H9 (cell line): ENCODE measurements at regions not wholly inside any gene's neighbourhood (a gene's known extent, or its start where the extent isn't known, plus 50 kb on each side); places are given as distances from the start of the nearest gene placed in this dataset.

Experiments used
- DNase-seq: peaks from one replicate; pipeline ENCODE4 v3.0.0-alpha.2; 2017
- H2AFZ ChIP-seq: one replicate; pipeline ENCODE4 v1.6.1; 2013; ENCODE audit warnings: mild to moderate bottlenecking, low read length, control low read depth, moderate library complexity
- H2AK5ac ChIP-seq: 2 replicates; pipeline ENCODE4 v1.6.1; 2013; ENCODE audit warnings: low read length, control low read depth, mixed read lengths; ENCODE audit not compliant: insufficient read length
- H2BK120ac ChIP-seq: one replicate; pipeline ENCODE4 v1.6.1; 2013; ENCODE audit warnings: low read depth, mild to moderate bottlenecking, low read length, control low read depth, inconsistent platforms; ENCODE audit not compliant: poor library complexity, severe bottlenecking
- H2BK12ac ChIP-seq: 2 replicates; pipeline ENCODE4 v1.6.1; 2013; ENCODE audit warnings: low read length, control low read depth, mixed read lengths, low read depth; ENCODE audit not compliant: insufficient read length
- H2BK15ac ChIP-seq: 2 replicates; pipeline ENCODE4 v1.6.1; 2013; ENCODE audit warnings: low read depth, low read length, control low read depth
- H2BK20ac ChIP-seq: one replicate; pipeline ENCODE4 v1.6.1; 2013; ENCODE audit warnings: low read depth, mild to moderate bottlenecking, low read length, control low read depth, inconsistent platforms; ENCODE audit not compliant: poor library complexity, severe bottlenecking
- H2BK5ac ChIP-seq: 2 replicates; pipeline ENCODE4 v1.6.1; 2013; ENCODE audit warnings: low read length, control low read depth, mixed read lengths; ENCODE audit not compliant: insufficient read length
- H3K14ac ChIP-seq: 2 replicates; pipeline ENCODE4 v1.6.1; 2013; ENCODE audit warnings: low read length, control low read depth; ENCODE audit not compliant: insufficient read depth
- H3K18ac ChIP-seq: 2 replicates; pipeline ENCODE4 v1.6.1; 2013; ENCODE audit warnings: low read depth, mild to moderate bottlenecking, mixed read lengths, low read length, control low read depth; ENCODE audit not compliant: insufficient read length
- H3K23ac ChIP-seq: 2 replicates; pipeline ENCODE4 v1.6.1; 2013; ENCODE audit warnings: low read length, control low read depth, mixed read lengths, low read depth; ENCODE audit not compliant: insufficient read length
- H3K23me2 ChIP-seq: 2 replicates; pipeline ENCODE4 v1.6.1; 2013; ENCODE audit warnings: low read depth, mild to moderate bottlenecking, mixed read lengths, low read length, control low read depth; ENCODE audit not compliant: insufficient read length, poor library complexity, severe bottlenecking
- H3K27ac ChIP-seq: 2 replicates; pipeline ENCODE4 v1.5.1; 2013; ENCODE audit warnings: low read length, control low read depth, mixed read lengths, low read depth; ENCODE audit not compliant: insufficient read length
- H3K27me3 ChIP-seq: 2 replicates; pipeline ENCODE4 v1.6.1; 2013; ENCODE audit warnings: low read length, control low read depth, inconsistent platforms; ENCODE audit not compliant: insufficient read depth
- H3K4ac ChIP-seq: 2 replicates; pipeline ENCODE4 v1.6.1; 2013; ENCODE audit warnings: low read depth, mild to moderate bottlenecking, control low read depth, inconsistent platforms, low read length, moderate library complexity
- H3K4me1 ChIP-seq: 2 replicates; pipeline ENCODE4 v1.6.1; 2013; ENCODE audit warnings: low read length, control low read depth, inconsistent platforms; ENCODE audit not compliant: insufficient read depth
- H3K4me2 ChIP-seq: 2 replicates; pipeline ENCODE4 v1.6.1; 2013; ENCODE audit warnings: low read length, control low read depth, mixed read lengths; ENCODE audit not compliant: insufficient read length, insufficient read depth
- H3K56ac ChIP-seq: 2 replicates; pipeline ENCODE4 v1.6.1; 2013; ENCODE audit warnings: low read depth, mild to moderate bottlenecking, mixed read lengths, low read length, control low read depth; ENCODE audit not compliant: insufficient read length
- H3K79me1 ChIP-seq: 2 replicates; pipeline ENCODE4 v1.6.1; 2013; ENCODE audit warnings: low read depth, mild to moderate bottlenecking, moderate library complexity, low read length, control low read depth, inconsistent platforms; ENCODE audit not compliant: insufficient read depth, poor library complexity, severe bottlenecking
- H3K79me2 ChIP-seq: 2 replicates; pipeline ENCODE4 v1.6.1; 2013; ENCODE audit warnings: low read length, control low read depth, inconsistent platforms; ENCODE audit not compliant: insufficient read depth
- H3K9ac ChIP-seq: 2 replicates; pipeline ENCODE4 v1.6.1; 2013; ENCODE audit warnings: low read length, control low read depth, mixed read lengths; ENCODE audit not compliant: insufficient read length; ENCODE audit errors: extremely low read depth
- H3K9me3 ChIP-seq: one replicate; pipeline ENCODE4 v1.6.1; 2013; ENCODE audit warnings: low read depth, low read length, inconsistent platforms; ENCODE audit not compliant: control insufficient read depth
- H3T11ph ChIP-seq: one replicate; pipeline ENCODE4 v1.6.1; 2013; ENCODE audit warnings: mild to moderate bottlenecking, low read length, control low read depth, inconsistent platforms
- H4K20me1 ChIP-seq: one replicate; pipeline ENCODE4 v1.6.1; 2013; ENCODE audit not compliant: control insufficient read depth, insufficient read length, insufficient read depth
- H4K5ac ChIP-seq: 2 replicates; pipeline ENCODE4 v1.6.1; 2013; ENCODE audit warnings: low read depth, mild to moderate bottlenecking, mixed read lengths, low read length, control low read depth; ENCODE audit not compliant: insufficient read length
- H4K8ac ChIP-seq: replicated peaks from 2 replicates; pipeline ENCODE4 v1.6.1; 2013; ENCODE audit warnings: low read length, control low read depth, mixed read lengths, low read depth; ENCODE audit not compliant: insufficient read length
- H4K91ac ChIP-seq: 2 replicates; pipeline ENCODE4 v1.6.1; 2013; ENCODE audit warnings: low read depth, mild to moderate bottlenecking, moderate library complexity, mixed read lengths, low read length, control low read depth; ENCODE audit not compliant: insufficient read length
- H3K27ac Mint-ChIP-seq, 3 experiments: 2 replicates in 2 of 3; 3 replicates in 1 of 3; pipeline ENCODE4 v1.8.0; 2020 to 2021; ENCODE audit warnings: mixed read lengths in 3 of 3, mild to moderate bottlenecking in 1 of 3, moderate library complexity in 1 of 3
- H3K27me3 Mint-ChIP-seq: 2 replicates; pipeline ENCODE4 v1.8.0; 2021; ENCODE audit warnings: low read depth, mild to moderate bottlenecking, moderate library complexity, mixed read lengths
- H3K36me3 Mint-ChIP-seq, 3 experiments: 2 replicates in 2 of 3; 3 replicates in 1 of 3; pipeline ENCODE4 v1.8.0; 2020 to 2021; ENCODE audit warnings: low read depth in 3 of 3, mixed read lengths in 3 of 3; ENCODE audit not compliant: insufficient read depth in 1 of 3
- H3K4me1 Mint-ChIP-seq, 2 experiments: 2 replicates each; pipeline ENCODE4 v1.8.0; 2020; ENCODE audit warnings: mixed read lengths in 2 of 2
- H3K4me3 Mint-ChIP-seq, 2 experiments: 2 replicates in 1 of 2; 3 replicates in 1 of 2; pipeline ENCODE4 v1.8.0; 2020 to 2021; ENCODE audit warnings: mild to moderate bottlenecking in 2 of 2, mixed read lengths in 2 of 2, moderate library complexity in 1 of 2
- H3K9me3 Mint-ChIP-seq, 2 experiments: 2 replicates in 1 of 2; 3 replicates in 1 of 2; pipeline ENCODE4 v1.8.0; 2020; ENCODE audit warnings: mild to moderate bottlenecking in 2 of 2, mixed read lengths in 2 of 2, moderate library complexity in 1 of 2
- CTCF ChIP-seq: fragments of 200-600 bp; sonication (generic); conservative IDR thresholded peaks from 3 replicates; pipeline ENCODE4 v1.8.0; 2021; ENCODE audit warnings: antibody characterized with exemption, mild to moderate bottlenecking
- WGBS: extraction: QIAGEN DNeasy Blood & Tissue Kit; methylation state at CpG from one replicate; pipeline ENCODE4 v1.1.7; 2013; ENCODE audit warnings: missing lambda C conversion rate, low lambda C conversion rate, mixed read lengths; ENCODE audit not compliant: insufficient read length; ENCODE audit errors: extremely low coverage; 5-methylcytosine and 5-hydroxymethylcytosine counted together

GRCh38 chr12:115064296-115064695 is 380.3 kb upstream of the TBX3 start:
- Mint-ChIP-seq H3K4me3 (no peak overlapping the region), H3K9me3 (no peaks in the 10 kb centered on the region), H3K27ac (no peak overlapping the region), H3K36me3 (no peaks in the 10 kb centered on the region), H3K27me3 (peaks cover 1% of the 10 kb centered on the region), H3K4me1 (peaks cover 1 to 2% of the 10 kb centered on the region in 2 experiments; a peak in 1 of 4 replicates)
- Histone ChIP-seq H3K9ac (no peak overlapping the region), H3K79me1 (no peaks in the 10 kb centered on the region), H3K79me2 (no peaks in the 10 kb centered on the region), H2BK20ac (no peak overlapping the region), H2BK15ac (no peak overlapping the region), H2BK120ac (no peak overlapping the region), H3K18ac (no peak overlapping the region), H2AFZ (no peak overlapping the region), H3K23me2 (no peaks in the 10 kb centered on the region), H3K27ac (no peak overlapping the region), H2BK12ac (no peak overlapping the region), H4K5ac (no peak overlapping the region), H3T11ph (no peak overlapping the region), H3K4ac (no peak overlapping the region), H3K4me1 (no peaks in the 10 kb centered on the region), H4K20me1 (no peaks in the 10 kb centered on the region), H3K9me3 (no peaks in the 10 kb centered on the region), H3K27me3 (no peaks in the 10 kb centered on the region), H4K91ac (no peak overlapping the region), H3K14ac (no peak overlapping the region), H3K23ac (no peak overlapping the region), H4K8ac (no peak overlapping the region), H2AK5ac (no peak overlapping the region), H3K4me2 (no peak overlapping the region), H2BK5ac (no peak overlapping the region), H3K56ac (no peak overlapping the region)
- no peak for TF ChIP-seq CTCF
- WGBS: no CpG with 5 or more reads among the region's 2 CpGs
- DNase-seq: no peak
